CD14-positive monocyte (primary cell): ENCODE measurements at regions not wholly inside any gene's neighbourhood (a gene's known extent, or its start where the extent isn't known, plus 50 kb on each side); places are given as distances from the start of the nearest gene placed in this dataset.

Experiments used
- DNase-seq, 3 donors: peaks; one replicate each; pipeline ENCODE4 v3.0.0-alpha.2; 2011 to 2022
- H2AFZ ChIP-seq: 2 replicates; pipeline ENCODE4 v1.6.0; 2012; ENCODE audit warnings: mild to moderate bottlenecking, low read depth, low read length, inconsistent platforms; ENCODE audit not compliant: insufficient read depth, poor library complexity, severe bottlenecking
- H3K27ac ChIP-seq, 2 donors: 1 replicate in 1 of 2; 2 replicates in 1 of 2; pipeline ENCODE4 v1.5.1; 2012 to 2013; ENCODE audit warnings: low read length in 2 of 2, control low read depth in 1 of 2, inconsistent platforms in 1 of 2, low read depth in 1 of 2, mild to moderate bottlenecking in 1 of 2
- H3K27me3 ChIP-seq, 2 donors: one replicate each; pipeline versions ENCODE4 v1.6.0 to v1.6.1; 2011 to 2013; ENCODE audit warnings: low read length in 2 of 2; ENCODE audit not compliant: control insufficient read depth in 2 of 2, insufficient read depth in 2 of 2
- H3K36me3 ChIP-seq, 2 donors: replicated peaks in 1 of 2; 1 replicate in 1 of 2; 2 replicates in 1 of 2; pipeline versions ENCODE4 v1.5.1 to v1.6.1; 2012 to 2013; ENCODE audit warnings: low read length in 2 of 2, control low read depth in 1 of 2, inconsistent platforms in 1 of 2, mild to moderate bottlenecking in 1 of 2; ENCODE audit not compliant: insufficient read depth in 2 of 2, control insufficient read depth in 1 of 2
- H3K4me1 ChIP-seq, 2 donors: 1 replicate in 1 of 2; 2 replicates in 1 of 2; pipeline versions ENCODE4 v1.5.1 to v1.6.1; 2012 to 2013; ENCODE audit warnings: low read length in 2 of 2, control low read depth in 1 of 2, inconsistent platforms in 1 of 2, mild to moderate bottlenecking in 1 of 2, moderate library complexity in 1 of 2; ENCODE audit not compliant: insufficient read depth in 2 of 2, control insufficient read depth in 1 of 2
- H3K4me2 ChIP-seq: replicated peaks from 2 replicates; pipeline ENCODE3; 2012; ENCODE audit warnings: low read length, moderate library complexity, mild to moderate bottlenecking; ENCODE audit not compliant: poor library complexity, severe bottlenecking; ENCODE audit errors: extremely low read depth
- H3K4me3 ChIP-seq, 3 experiments: fragments of 200-600 bp in 1 of 3; sonication (generic) in 1 of 3; replicated peaks in 1 of 3; 1 replicate in 2 of 3; 2 replicates in 1 of 3; pipeline ENCODE4 v1.5.1; 2011 to 2013; ENCODE audit warnings: low read length in 3 of 3, mild to moderate bottlenecking in 3 of 3, control low read depth in 2 of 3, low read depth in 2 of 3, inconsistent platforms in 1 of 3, moderate library complexity in 1 of 3
- H3K79me2 ChIP-seq: 2 replicates; pipeline ENCODE4 v1.6.0; 2012; ENCODE audit warnings: mild to moderate bottlenecking, control low read depth, inconsistent platforms, low read length, moderate library complexity; ENCODE audit not compliant: insufficient read depth
- H3K9ac ChIP-seq: 2 replicates; pipeline ENCODE4 v1.6.0; 2017; ENCODE audit warnings: low read length, mild to moderate bottlenecking; ENCODE audit not compliant: insufficient read depth, poor library complexity, severe bottlenecking
- H3K9me3 ChIP-seq, 2 donors: replicated peaks in 1 of 2; 1 replicate in 1 of 2; 2 replicates in 1 of 2; pipeline versions ENCODE4 v1.5.1 to v1.6.1; 2012 to 2013; ENCODE audit warnings: low read length in 2 of 2, control low read depth in 1 of 2; ENCODE audit not compliant: control insufficient read depth in 1 of 2, insufficient read depth in 1 of 2
- H4K20me1 ChIP-seq: 2 replicates; pipeline ENCODE4 v1.6.0; 2012; ENCODE audit warnings: mild to moderate bottlenecking, low read length, control low read depth, moderate library complexity; ENCODE audit not compliant: insufficient read depth
- H3K27ac Mint-ChIP-seq, 7 donors: one replicate each; pipeline ENCODE4 v1.8.0; 2020; ENCODE audit warnings: mild to moderate bottlenecking in 7 of 7, mixed read lengths in 7 of 7, moderate library complexity in 6 of 7, inconsistent platforms in 2 of 7
- H3K27me3 Mint-ChIP-seq, 3 donors: one replicate each; pipeline ENCODE4 v1.8.0; 2021 to 2022; ENCODE audit warnings: low read depth in 3 of 3, mild to moderate bottlenecking in 3 of 3, mixed read lengths in 3 of 3, moderate library complexity in 3 of 3, inconsistent platforms in 1 of 3
- H3K36me3 Mint-ChIP-seq, 2 donors: one replicate each; pipeline ENCODE4 v1.8.0; 2020; ENCODE audit warnings: mixed read lengths in 2 of 2, inconsistent platforms in 1 of 2, mild to moderate bottlenecking in 1 of 2
- H3K4me1 Mint-ChIP-seq: one replicate; pipeline ENCODE4 v1.8.0; 2020; ENCODE audit warnings: mild to moderate bottlenecking, mixed read lengths
- H3K4me3 Mint-ChIP-seq, 2 donors: one replicate each; pipeline ENCODE4 v1.8.0; 2020; ENCODE audit warnings: mild to moderate bottlenecking in 2 of 2, mixed read lengths in 2 of 2, moderate library complexity in 1 of 2
- H3K9me3 Mint-ChIP-seq, 7 donors: one replicate each; pipeline ENCODE4 v1.8.0; 2020 to 2022; ENCODE audit warnings: mixed read lengths in 7 of 7, mild to moderate bottlenecking in 6 of 7, moderate library complexity in 6 of 7, inconsistent platforms in 2 of 7
- WGBS: methylation state at CpG from one replicate; pipeline ENCODE4 v1.1.5; 2013; ENCODE audit warnings: missing lambda C conversion rate; ENCODE audit not compliant: insufficient coverage; 5-methylcytosine and 5-hydroxymethylcytosine counted together
- intact Hi-C, 2 donors: fragments of 100-400 bp; cut with micrococcal nuclease; formaldehyde crosslinking; loops; one replicate each; pipeline versions ENCODE4 v1.15.0 to v1.15.1; 2023
- TF ChIP-seq, protein P1 (sequence below): fragments of 200-600 bp; IDR thresholded peaks from one replicate; pipeline ENCODE4 v1.8.0; 2022; ENCODE audit warnings: antibody characterized with exemption, mild to moderate bottlenecking

DNA sequence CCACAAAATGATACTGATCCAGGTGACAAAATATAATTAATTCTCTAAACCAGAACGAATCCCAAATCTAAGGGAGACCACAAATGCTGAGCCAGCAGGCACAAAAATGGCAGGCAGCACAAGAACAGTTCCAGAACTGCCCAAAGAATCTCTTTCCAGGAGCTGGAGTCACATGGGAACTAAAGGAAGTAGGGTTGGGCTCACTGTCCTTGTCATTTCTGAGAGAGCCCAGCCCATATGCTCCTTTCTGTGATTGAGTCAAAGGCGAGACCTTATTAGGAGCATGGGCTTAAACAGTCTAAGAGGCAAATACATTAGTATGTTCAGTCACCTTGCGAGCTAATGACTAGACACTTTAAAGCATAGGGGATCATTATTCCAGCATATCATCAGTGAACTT, 327.6 kb upstream of the ARID1B start:
- no peaks in the 10 kb centered on the region for H3K36me3 Mint-ChIP-seq
- Histone ChIP-seq H3K27ac (no peak overlapping the region), H2AFZ (no peak overlapping the region), H3K4me1 (no peaks in the 10 kb centered on the region), H3K79me2 (no peaks in the 10 kb centered on the region), H3K4me3 (no peak overlapping the region), H3K27me3 (no peaks in the 10 kb centered on the region), H3K36me3 (no peaks in the 10 kb centered on the region), H3K4me2 (no peak overlapping the region), H3K9ac (no peak overlapping the region), H4K20me1 (no peaks in the 10 kb centered on the region), H3K9me3 (no peaks in the 10 kb centered on the region)
- TF ChIP-seq, protein P1, sequence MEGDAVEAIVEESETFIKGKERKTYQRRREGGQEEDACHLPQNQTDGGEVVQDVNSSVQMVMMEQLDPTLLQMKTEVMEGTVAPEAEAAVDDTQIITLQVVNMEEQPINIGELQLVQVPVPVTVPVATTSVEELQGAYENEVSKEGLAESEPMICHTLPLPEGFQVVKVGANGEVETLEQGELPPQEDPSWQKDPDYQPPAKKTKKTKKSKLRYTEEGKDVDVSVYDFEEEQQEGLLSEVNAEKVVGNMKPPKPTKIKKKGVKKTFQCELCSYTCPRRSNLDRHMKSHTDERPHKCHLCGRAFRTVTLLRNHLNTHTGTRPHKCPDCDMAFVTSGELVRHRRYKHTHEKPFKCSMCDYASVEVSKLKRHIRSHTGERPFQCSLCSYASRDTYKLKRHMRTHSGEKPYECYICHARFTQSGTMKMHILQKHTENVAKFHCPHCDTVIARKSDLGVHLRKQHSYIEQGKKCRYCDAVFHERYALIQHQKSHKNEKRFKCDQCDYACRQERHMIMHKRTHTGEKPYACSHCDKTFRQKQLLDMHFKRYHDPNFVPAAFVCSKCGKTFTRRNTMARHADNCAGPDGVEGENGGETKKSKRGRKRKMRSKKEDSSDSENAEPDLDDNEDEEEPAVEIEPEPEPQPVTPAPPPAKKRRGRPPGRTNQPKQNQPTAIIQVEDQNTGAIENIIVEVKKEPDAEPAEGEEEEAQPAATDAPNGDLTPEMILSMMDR = no peak
- WGBS = 96% methylated on average over 3 of the region's 3 CpGs
- no peaks in the 10 kb centered on the region for H3K4me1 Mint-ChIP-seq
- H3K27me3 Mint-ChIP-seq = peaks cover 0 to 2% (median 0%) of the 10 kb centered on the region in 3 donors
- intact Hi-C loops = no loop called here
- no peak overlapping the region for H3K4me3 Mint-ChIP-seq
- H3K27ac Mint-ChIP-seq = no peak overlapping the region
- no peak for DNase-seq
- peaks cover 0 to 15% (median 8%) of the 10 kb centered on the region in 7 donors for H3K9me3 Mint-ChIP-seq

DNA sequence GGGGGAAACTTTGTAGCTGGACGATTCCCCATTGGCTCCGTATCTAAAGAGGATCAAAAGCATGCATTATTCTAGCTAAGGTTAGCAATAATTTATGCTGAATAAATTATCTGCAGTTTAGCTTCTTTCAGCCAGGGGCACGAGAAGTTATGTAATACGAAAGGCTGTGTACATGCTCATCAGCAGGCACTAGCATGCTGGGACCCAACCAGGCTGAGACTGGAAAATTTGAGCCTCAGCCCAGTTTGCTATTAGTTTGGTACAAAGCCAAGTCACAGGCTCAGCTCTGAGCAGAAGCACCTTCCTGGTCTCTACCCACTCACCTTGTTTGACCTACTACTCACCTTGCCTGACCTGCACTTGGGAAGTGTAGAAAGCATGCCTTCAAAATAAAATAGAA, 328.1 kb upstream of the ARID1B start:
- no peak overlapping the region for H2AFZ ChIP-seq
- H3K4me1 Mint-ChIP-seq = no peaks in the 10 kb centered on the region
- H4K20me1 ChIP-seq = no peaks in the 10 kb centered on the region
- H3K4me2 ChIP-seq = no peak overlapping the region
- no peak overlapping the region for H3K27ac ChIP-seq
- peaks cover 0 to under 1% of the 10 kb centered on the region in 2 donors for H3K9me3 ChIP-seq
- TF ChIP-seq, protein P1 = no peak
- H3K36me3 ChIP-seq = no peaks in the 10 kb centered on the region
- no peak for DNase-seq
- no peak overlapping the region for H3K27ac Mint-ChIP-seq
- H3K9ac ChIP-seq = no peak overlapping the region
- WGBS = 63% methylated on average over 2 of the region's 4 CpGs
- no peak overlapping the region for H3K4me3 Mint-ChIP-seq
- intact Hi-C loops = no loop called here
- no peaks in the 10 kb centered on the region for H3K27me3 ChIP-seq
- H3K27me3 Mint-ChIP-seq = peaks cover 0 to 2% (median 0%) of the 10 kb centered on the region in 3 donors
- H3K9me3 Mint-ChIP-seq = peaks cover 0 to 15% (median 9%) of the 10 kb centered on the region in 7 donors
- no peak overlapping the region for H3K4me3 ChIP-seq
- no peaks in the 10 kb centered on the region for H3K36me3 Mint-ChIP-seq
- H3K4me1 ChIP-seq = no peaks in the 10 kb centered on the region
- H3K79me2 ChIP-seq = no peaks in the 10 kb centered on the region
